Neural cell (in vitro differentiated cells): ENCODE measurements at regions not wholly inside any gene's neighbourhood (a gene's known extent, or its start where the extent isn't known, plus 50 kb on each side); places are given as distances from the start of the nearest gene placed in this dataset.

Source experiments
- CTCF ChIP-seq: fragments of 450-650 bp; IDR thresholded peaks from 2 replicates; pipeline ENCODE4 v1.5.1; 2014; ENCODE audit warnings: antibody characterized with exemption, mild to moderate bottlenecking, moderate library complexity; ENCODE audit not compliant: poor library complexity, severe bottlenecking
- EP300 ChIP-seq: fragments of 450-650 bp; conservative IDR thresholded peaks from 2 replicates; pipeline ENCODE4 v1.6.1; 2014; ENCODE audit warnings: antibody characterized with exemption, mild to moderate bottlenecking, moderate library complexity; ENCODE audit not compliant: poor library complexity, severe bottlenecking
- EZH2 ChIP-seq: fragments of 200-600, 300-800 bp; shearing (Covaris generic), sonication (generic); IDR thresholded peaks from 2 replicates; pipeline ENCODE4 v1.6.1; 2014; ENCODE audit warnings: antibody characterized with exemption, low read length, borderline replicate concordance, mild to moderate bottlenecking; ENCODE audit not compliant: insufficient read depth, poor library complexity, severe bottlenecking
- POLR2AphosphoS5 ChIP-seq: IDR thresholded peaks from 2 replicates; pipeline ENCODE4 v1.6.1; 2012
- RAD21 ChIP-seq: fragments of 450-650 bp; conservative IDR thresholded peaks from 2 replicates; pipeline ENCODE4 v1.6.1; 2014; ENCODE audit warnings: antibody characterized with exemption, mild to moderate bottlenecking, moderate library complexity
- REST ChIP-seq: IDR thresholded peaks from 2 replicates; pipeline ENCODE4 v1.6.1; 2012; ENCODE audit warnings: borderline replicate concordance
- TAF1 ChIP-seq: IDR thresholded peaks from 2 replicates; pipeline ENCODE4 v1.6.1; 2012; ENCODE audit warnings: low read depth

DNA sequence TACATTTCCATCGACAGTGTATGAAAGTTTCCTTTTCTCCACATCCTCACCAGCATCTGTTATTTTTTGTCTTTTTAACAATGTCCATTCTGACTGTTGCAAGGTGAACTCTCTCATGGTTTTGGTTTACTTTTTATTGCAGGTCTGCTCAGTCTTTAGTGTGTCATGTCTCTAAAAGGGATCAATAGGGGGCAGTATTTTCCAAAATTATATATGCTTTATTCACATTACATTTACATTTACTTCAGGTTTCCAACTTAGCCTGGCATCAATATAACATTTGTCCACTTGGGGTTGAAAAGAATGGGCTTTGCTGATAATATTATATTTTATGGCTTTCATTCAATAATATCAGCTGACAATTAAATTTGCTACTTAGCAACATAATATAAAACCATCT lies 265.0 kb upstream of the SLITRK2 start:
- TF ChIP-seq CTCF (no peak), POLR2AphosphoS5 (no peak), TAF1 (no peak), EZH2 (no peak), REST (no peak), EP300 (no peak), RAD21 (no peak)
